Suprapubic skin (tissue), 4 donors: ENCODE measurements at regions not wholly inside any gene's neighbourhood (a gene's known extent, or its start where the extent isn't known, plus 50 kb on each side); places are given as distances from the start of the nearest gene placed in this dataset.
"Not testable (repeated sequence)": the region's sequence is repeated elsewhere in the genome, so short reads cannot be mapped to it uniquely, and the experiment has no call there.

Source experiments
- DNase-seq, 2 donors: peaks; one replicate each; pipeline ENCODE4 v3.0.0-alpha.2; 2019; ENCODE audit warnings: low spot score in 2 of 2
- H3K27ac ChIP-seq: fragments of 200-600 bp; sonication (generic); one replicate; pipeline ENCODE4 v1.5.1; 2019
- H3K27me3 ChIP-seq: fragments of 200-600 bp; sonication (generic); one replicate; pipeline ENCODE4 v1.5.1; 2019
- H3K36me3 ChIP-seq: fragments of 200-600 bp; sonication (generic); one replicate; pipeline ENCODE4 v1.5.1; 2019
- H3K4me1 ChIP-seq: fragments of 200-600 bp; sonication (generic); one replicate; pipeline ENCODE4 v1.5.1; 2019
- H3K4me3 ChIP-seq: fragments of 200-600 bp; sonication (generic); one replicate; pipeline ENCODE4 v1.5.1; 2019; ENCODE audit warnings: mild to moderate bottlenecking
- H3K9me3 ChIP-seq: fragments of 200-600 bp; sonication (generic); one replicate; pipeline ENCODE4 v1.5.1; 2019
- CTCF ChIP-seq, 2 donors: fragments of 200-600 bp in 1 of 2; fragments of 450-650 bp in 1 of 2; sonication (generic) in 1 of 2; IDR thresholded peaks; one replicate each; pipeline ENCODE4 v1.5.1; 2016 to 2019; ENCODE audit warnings: antibody characterized with exemption in 2 of 2, mild to moderate bottlenecking in 1 of 2, moderate library complexity in 1 of 2
- EP300 ChIP-seq: sonication (generic); formaldehyde crosslinking; IDR thresholded peaks from one replicate; pipeline ENCODE4 v1.6.1; 2017; ENCODE audit warnings: antibody characterized with exemption
- POLR2A ChIP-seq, 2 donors: fragments of 450-650 bp; IDR thresholded peaks; one replicate each; pipeline ENCODE4 v1.6.1; 2017; ENCODE audit warnings: antibody characterized with exemption in 2 of 2, mild to moderate bottlenecking in 2 of 2, moderate library complexity in 2 of 2
- POLR2AphosphoS5 ChIP-seq, 3 donors: sonication (generic); formaldehyde crosslinking; IDR thresholded peaks; one replicate each; pipeline ENCODE4 v1.6.1; 2017; ENCODE audit warnings: antibody characterized with exemption in 3 of 3
- WGBS: methylation state at CpG from one replicate; pipeline ENCODE4 v1.1.5; 2018; 5-methylcytosine and 5-hydroxymethylcytosine counted together

GRCh38 chr16:17914168-17914567 is 422.4 kb downstream of the NPIPA8 start:
- 79% methylated on average over 1 of the region's 1 CpG for WGBS

GRCh38 chr16:17911578-17911977 is 425.0 kb downstream of the NPIPA8 start:
- WGBS: no CpG with 5 or more reads among the region's 1 CpG
- H3K9me3 ChIP-seq, H3K4me1 ChIP-seq, DNase-seq, H3K27ac ChIP-seq, H3K4me3 ChIP-seq, H3K27me3 ChIP-seq, H3K36me3 ChIP-seq: not testable (repeated sequence)

More at GRCh38 chr16:17914168-17914567, 422.4 kb downstream of the NPIPA8 start:
- Histone ChIP-seq H3K4me1 (no peaks in the 10 kb centered on the region), H3K27me3 (no peaks in the 10 kb centered on the region), H3K9me3 (peaks cover 6% of the 10 kb centered on the region), H3K36me3 (no peaks in the 10 kb centered on the region), H3K4me3 (no peak overlapping the region), H3K27ac (no peak overlapping the region)
- no peak for DNase-seq
- TF ChIP-seq CTCF (IDR thresholded peaks at IDR 0.05) (no peak), POLR2A (IDR thresholded peaks at IDR 0.05) (no peak), POLR2AphosphoS5 (IDR thresholded peaks at IDR 0.05) (no peak), EP300 (no peak)

GRCh38 chr16:17906626-17907025 is 429.9 kb downstream of the NPIPA8 start:
- not testable (repeated sequence) for H3K27ac ChIP-seq, H3K4me3 ChIP-seq, H3K9me3 ChIP-seq, H3K36me3 ChIP-seq, H3K4me1 ChIP-seq, DNase-seq, H3K27me3 ChIP-seq
- 95% methylated on average over 8 of the region's 10 CpGs for WGBS

GRCh38 chr16:17901309-17901708 is 430.5 kb upstream of the XYLT1 start:
- Histone ChIP-seq H3K4me3 (no peak overlapping the region), H3K36me3 (no peaks in the 10 kb centered on the region), H3K27ac (no peak overlapping the region), H3K4me1 (no peaks in the 10 kb centered on the region), H3K9me3 (no peaks in the 10 kb centered on the region), H3K27me3 (no peaks in the 10 kb centered on the region)
- WGBS: 91% methylated on average over 1 of the region's 1 CpG
- DNase-seq: no peak
- TF ChIP-seq CTCF (IDR thresholded peaks at IDR 0.05) (no peak), EP300 (no peak), POLR2AphosphoS5 (IDR thresholded peaks at IDR 0.05) (no peak), POLR2A (IDR thresholded peaks at IDR 0.05) (no peak)

- no peak for DNase-seq
- Histone ChIP-seq H3K9me3 (no peaks in the 10 kb centered on the region), H3K27me3 (no peaks in the 10 kb centered on the region), H3K27ac (no peak overlapping the region), H3K4me1 (no peaks in the 10 kb centered on the region), H3K36me3 (no peaks in the 10 kb centered on the region), H3K4me3 (no peak overlapping the region)
- 96% methylated on average over 1 of the region's 1 CpG for WGBS
- TF ChIP-seq POLR2A (IDR thresholded peaks at IDR 0.05) (no peak), CTCF (IDR thresholded peaks at IDR 0.05) (no peak), POLR2AphosphoS5 (IDR thresholded peaks at IDR 0.05) (no peak), EP300 (no peak)
Measured at GRCh38 chr16:17899141-17899540, 428.4 kb upstream of the XYLT1 start.

- Histone ChIP-seq H3K4me1 (no peaks in the 10 kb centered on the region), H3K36me3 (no peaks in the 10 kb centered on the region), H3K27me3 (no peaks in the 10 kb centered on the region), H3K4me3 (no peak overlapping the region), H3K9me3 (no peaks in the 10 kb centered on the region), H3K27ac (no peak overlapping the region)
- WGBS: 89% methylated on average over 3 of the region's 3 CpGs
- TF ChIP-seq POLR2AphosphoS5 (IDR thresholded peaks at IDR 0.05): no peak
- TF ChIP-seq EP300: no peak
- no peak for TF ChIP-seq POLR2A (IDR thresholded peaks at IDR 0.05)
- TF ChIP-seq CTCF (IDR thresholded peaks at IDR 0.05): no peak
- DNase-seq: no peak
Measured at GRCh38 chr16:17887963-17888362, 417.2 kb upstream of the XYLT1 start.
